ENCODE measurements at regions not wholly inside any gene's neighbourhood (a gene's known extent, or its start where the extent isn't known, plus 50 kb on each side); places are given as distances from the start of the nearest gene placed in this dataset.
"Not testable (repeated sequence)": the region's sequence is repeated elsewhere in the genome, so short reads cannot be mapped to it uniquely, and the experiment has no call there.

GRCh38 chr3:15903164-15903563 is 105.4 kb upstream of the ANKRD28 start:
- no peak for DNase-seq (ENCODE audit: low read depth in 2 of 3, low spot score in 1 of 3)

GRCh38 chr3:15903759-15904720 is 106.3 kb upstream of the ANKRD28 start:
- DNase-seq (ENCODE audit: low read depth in 2 of 3, low spot score in 1 of 3), result no peak

- no peak for DNase-seq (ENCODE audit: low read depth in 2 of 3, low spot score in 1 of 3)
Measured at GRCh38 chr3:15905041-15905440, 107.3 kb upstream of the ANKRD28 start.

DNA sequence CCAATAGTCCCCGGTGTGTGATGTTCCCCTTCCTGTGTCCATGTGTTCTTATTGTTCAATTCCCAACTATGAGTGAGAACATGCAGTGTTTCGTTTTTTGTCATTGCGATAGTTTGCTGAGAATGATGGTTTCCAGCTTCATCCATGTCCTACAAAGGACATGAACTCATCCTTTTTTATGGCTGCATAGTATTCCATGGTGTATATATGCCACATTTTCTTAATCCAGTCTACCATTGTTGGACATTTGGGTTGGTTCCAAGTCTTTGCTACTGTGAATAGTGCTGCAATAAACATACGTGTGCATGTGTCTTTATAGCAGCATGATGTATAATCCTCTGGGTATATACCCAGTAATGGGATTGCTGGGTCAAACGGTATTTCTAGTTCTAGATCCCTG is 109.6 kb upstream of the ANKRD28 start:
- DNase-seq (ENCODE audit: low read depth in 2 of 3, low spot score in 1 of 3), result not testable (repeated sequence)

- no peak for DNase-seq (ENCODE audit: low read depth in 2 of 3, low spot score in 1 of 3)
Measured at GRCh38 chr3:15918988-15919387, 121.2 kb upstream of the ANKRD28 start.

- no peak for DNase-seq (ENCODE audit: low read depth in 2 of 3, low spot score in 1 of 3)
Measured at GRCh38 chr3:15919971-15920370, 122.2 kb upstream of the ANKRD28 start.

GRCh38 chr3:15923640-15924405 is 126.0 kb upstream of the ANKRD28 start:
- DNase-seq (ENCODE audit: low read depth in 2 of 3, low spot score in 1 of 3), result no peak

DNA sequence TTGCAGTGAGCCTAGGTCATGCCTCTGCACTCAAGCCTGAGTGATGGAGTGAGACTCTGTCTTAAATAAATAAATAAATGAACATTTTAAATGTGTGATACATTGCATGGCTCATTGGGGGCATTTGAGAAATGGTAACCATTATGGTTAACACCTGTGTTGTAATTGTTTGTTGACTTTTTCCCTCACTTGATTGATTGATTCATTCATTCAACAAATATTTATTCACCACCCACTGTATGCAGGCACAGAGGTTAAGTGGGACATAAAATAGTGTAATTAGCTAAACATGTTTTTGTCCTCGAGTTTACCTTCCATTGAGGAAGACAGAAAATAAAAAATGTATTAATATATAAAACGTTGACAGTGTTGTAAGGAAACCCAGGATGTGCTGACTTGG is 127.1 kb upstream of the ANKRD28 start:
- DNase-seq (ENCODE audit: low read depth in 2 of 3, low spot score in 1 of 3), result no peak

DNA sequence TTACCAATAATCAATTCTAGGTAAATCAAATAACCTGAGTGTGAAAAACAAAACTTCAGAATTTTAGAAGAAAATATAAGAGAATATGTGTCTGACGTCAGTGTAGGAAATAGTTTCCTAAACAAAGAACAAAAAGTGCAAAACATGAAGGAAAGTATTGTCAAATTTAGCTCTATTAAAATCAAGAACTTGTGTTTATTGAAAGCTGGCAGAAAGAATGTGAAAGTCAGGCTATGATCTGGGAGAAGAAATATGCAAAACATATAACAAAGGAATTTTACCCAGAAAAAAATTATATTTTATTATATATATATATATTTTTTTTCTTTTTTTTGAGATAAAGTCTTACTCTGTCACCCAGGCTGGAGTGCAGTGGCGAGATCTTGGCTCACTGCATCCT is 129.1 kb upstream of the ANKRD28 start:
- no peak for DNase-seq (ENCODE audit: low read depth in 2 of 3, low spot score in 1 of 3)

DNA sequence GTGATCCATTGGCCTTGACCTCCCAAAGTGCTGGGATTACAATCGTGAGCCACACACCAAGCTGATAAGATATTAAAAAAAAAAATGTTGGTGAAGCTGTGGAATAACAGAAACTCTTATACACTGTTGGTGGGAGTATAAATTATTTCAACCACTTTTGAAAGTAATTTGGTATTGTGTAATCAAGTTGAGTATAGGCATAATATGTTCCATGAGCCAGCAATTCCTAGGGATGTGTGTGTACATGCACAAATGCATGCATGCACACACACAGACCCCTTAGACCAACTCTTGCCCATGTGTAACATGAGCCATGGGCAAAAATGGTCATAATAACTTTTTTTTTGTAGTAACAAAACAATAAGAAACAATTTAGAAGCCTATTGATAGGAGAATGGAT is 130.2 kb upstream of the ANKRD28 start:
- DNase-seq (ENCODE audit: low read depth in 2 of 3, low spot score in 1 of 3), result no peak

DNA sequence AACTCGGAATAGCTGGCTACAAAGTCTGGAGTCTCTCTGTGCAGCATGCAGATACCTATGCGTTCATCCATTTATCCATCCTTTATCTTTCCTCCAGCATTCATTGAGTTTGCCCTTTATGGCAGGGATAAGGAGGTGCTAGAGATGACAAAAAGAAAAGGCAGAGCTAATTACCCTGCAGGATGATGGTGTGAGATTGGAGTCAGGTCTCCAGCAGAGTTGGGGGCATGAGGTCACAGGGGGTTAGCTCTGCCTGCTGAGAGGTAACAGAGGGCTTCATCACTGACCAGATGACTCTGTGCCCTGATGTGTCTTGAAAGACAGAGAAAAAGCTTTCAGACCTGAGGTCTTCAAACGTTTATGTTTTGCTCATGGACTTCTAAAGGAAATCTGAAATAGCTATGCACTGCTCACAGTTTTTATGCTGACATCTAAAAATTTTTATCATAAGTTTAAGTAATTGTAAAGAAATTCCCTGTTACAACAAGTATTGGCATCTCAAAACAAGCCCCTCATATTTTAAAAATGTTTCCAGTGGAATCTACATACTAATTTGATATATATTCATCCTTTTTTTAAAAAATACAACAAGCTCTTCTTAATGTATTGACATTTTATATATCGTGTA is 132.3 kb upstream of the ANKRD28 start:
- no peak for DNase-seq (ENCODE audit: low read depth in 2 of 3, low spot score in 1 of 3)

DNA sequence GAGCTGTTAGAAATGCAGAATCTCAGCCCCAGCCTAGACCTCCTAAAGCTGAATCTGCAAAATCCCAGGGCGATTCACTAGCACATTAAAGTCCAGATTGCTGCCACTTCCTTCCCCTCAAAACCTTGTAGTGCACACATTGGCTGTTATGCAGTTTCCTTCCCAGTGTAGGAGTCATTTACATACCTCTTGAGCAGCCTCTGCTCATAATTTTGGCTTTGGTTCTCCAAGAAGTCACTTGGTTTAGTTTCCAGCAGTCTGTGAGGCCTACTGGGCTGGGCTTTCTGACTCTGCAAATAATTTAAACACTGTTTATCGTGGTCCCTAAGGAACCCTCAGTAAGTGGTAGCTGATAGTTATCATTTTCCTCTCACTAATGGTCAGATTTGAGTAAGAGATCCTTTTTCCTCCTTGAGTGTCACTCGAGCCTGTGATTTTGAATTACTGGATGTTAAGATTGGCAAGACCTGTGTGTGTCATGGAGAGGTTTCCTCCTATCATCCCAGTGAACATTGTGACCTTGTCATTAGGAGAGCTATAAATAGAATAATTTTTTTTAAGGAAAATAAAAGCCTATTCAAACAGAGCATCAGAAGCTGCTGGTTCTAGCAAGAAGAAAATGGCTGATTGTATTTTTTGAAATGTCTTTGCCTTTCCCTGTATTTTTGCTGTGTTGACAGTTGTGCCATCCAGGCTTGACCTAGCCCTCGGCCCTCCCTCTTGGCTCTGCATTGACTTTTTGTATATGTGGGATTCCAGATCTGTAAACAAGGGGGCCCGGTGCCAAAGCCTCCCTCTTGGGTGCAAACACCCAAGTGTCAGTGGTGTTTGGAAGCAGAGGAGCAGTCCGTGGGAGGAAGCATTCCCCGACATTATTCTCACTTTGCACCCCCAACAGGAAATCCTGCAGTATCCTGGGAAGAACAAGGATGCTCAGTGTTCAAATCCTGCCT is 134.8 kb upstream of the ANKRD28 start:
- DNase-seq (ENCODE audit: low read depth in 2 of 3, low spot score in 1 of 3), result no peak

- DNase-seq (ENCODE audit: low read depth in 2 of 3, low spot score in 1 of 3), result no peak
Measured at GRCh38 chr3:15933439-15934139, 135.8 kb upstream of the ANKRD28 start.

- DNase-seq (ENCODE audit: low read depth in 2 of 3, low spot score in 1 of 3), result no peak
Measured at GRCh38 chr3:15934389-15935195, 136.8 kb upstream of the ANKRD28 start.

DNA sequence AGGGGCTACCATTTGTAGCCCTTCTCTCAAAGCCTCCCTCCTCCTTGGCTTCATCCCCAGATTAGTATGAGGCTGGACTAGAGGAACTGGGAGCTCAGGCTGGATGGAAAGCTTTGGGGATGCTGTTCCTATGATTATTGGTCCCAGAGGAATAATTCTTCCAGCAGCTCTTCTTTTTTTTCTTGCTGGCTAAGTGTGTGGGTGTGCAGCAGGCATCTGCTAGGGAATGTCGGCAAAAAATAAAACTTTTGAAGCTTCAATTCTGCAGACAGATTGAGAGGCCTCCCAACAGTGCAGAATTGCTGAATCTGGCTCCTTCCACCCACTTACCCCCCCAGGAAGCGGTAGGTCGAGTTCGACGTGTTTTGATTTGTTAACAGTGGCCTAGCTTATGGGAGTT is 138.5 kb upstream of the ANKRD28 start:
- no peak for DNase-seq (ENCODE audit: low read depth in 2 of 3, low spot score in 1 of 3)

- no peak for DNase-seq (ENCODE audit: low read depth in 2 of 3, low spot score in 1 of 3)
Measured at GRCh38 chr3:15940641-15941040, 142.9 kb upstream of the ANKRD28 start.

DNA sequence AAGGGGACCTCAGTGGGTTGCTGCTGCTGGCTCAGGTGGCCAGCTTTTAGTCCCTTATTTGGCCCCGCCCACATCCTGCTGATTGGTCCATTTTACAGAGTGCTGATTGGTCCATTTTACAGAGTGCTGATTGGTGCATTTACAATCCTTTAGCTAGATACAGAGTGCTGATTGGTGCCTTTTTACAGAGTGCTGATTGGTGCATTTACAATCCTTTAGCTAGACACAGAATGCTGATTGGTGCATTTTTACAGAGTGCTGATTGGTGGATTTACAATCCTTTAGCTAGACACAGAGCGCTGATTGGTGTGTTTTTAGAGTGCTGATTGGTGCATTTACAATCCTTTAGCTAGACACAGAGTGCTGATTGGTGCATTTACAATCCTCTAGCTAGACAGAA is 143.7 kb upstream of the ANKRD28 start:
- DNase-seq (ENCODE audit: low read depth in 2 of 3, low spot score in 1 of 3), result not testable (repeated sequence)

- no peak for DNase-seq (ENCODE audit: low read depth in 2 of 3, low spot score in 1 of 3)
Measured at GRCh38 chr3:15941958-15942357, 144.2 kb upstream of the ANKRD28 start.

DNA sequence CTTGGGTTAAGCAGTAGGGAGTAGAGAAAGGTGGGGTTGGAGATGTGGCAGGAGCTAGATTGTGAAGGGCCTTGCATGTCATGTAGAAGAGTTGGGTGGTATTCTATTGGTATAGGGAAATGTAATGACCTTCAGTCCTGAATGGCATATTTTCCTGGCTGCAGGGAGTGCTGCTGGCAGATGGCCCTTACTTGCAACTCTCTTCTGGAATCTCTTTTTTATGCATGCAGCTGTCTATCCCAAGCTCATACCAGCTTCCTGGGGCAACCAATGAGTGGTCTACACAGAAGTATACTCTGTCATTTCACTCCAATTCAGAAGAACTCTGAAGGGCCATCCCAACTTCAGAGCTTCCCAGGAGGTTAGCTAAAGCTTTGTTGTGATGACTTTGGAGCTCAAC is 144.7 kb upstream of the ANKRD28 start:
- no peak for DNase-seq (ENCODE audit: low read depth in 2 of 3, low spot score in 1 of 3)

Data from stimulated activated CD4-positive, alpha-beta T cell treated with anti-CD3 and anti-CD28 coated beads, Interleukin-12 subunit alpha, Interleukin-12 subunit beta, amount 100 ng/mL, for 48 hours (primary cell).